ENCODE measurements at regions not wholly inside any gene's neighbourhood (a gene's known extent, or its start where the extent isn't known, plus 50 kb on each side); places are given as distances from the start of the nearest gene placed in this dataset.

- intact Hi-C loops (cut with micrococcal nuclease): no loop called here
- BruUV-seq (replicated peaks): no TSS peak
Measured at GRCh38 chr6:19638931-19639330, 198.2 kb upstream of the ID4 start.

GRCh38 chr6:19643287-19643686, 193.9 kb upstream of the ID4 start:
- Histone ChIP-seq H3K4me1 (ENCODE audit: insufficient read depth, low read length) (no peaks in the 10 kb centered on the region), H3K9me3 (ENCODE audit: low read length) (no peaks in the 10 kb centered on the region), H4K20me1 (ENCODE audit: low read length) (no peaks in the 10 kb centered on the region), H3K4me3 (ENCODE audit: low read length) (no peak overlapping the region), H3K27me3 (ENCODE audit: low read length) (no peaks in the 10 kb centered on the region), H3K9me2 (replicated peaks; ENCODE audit: low read length) (no peaks in the 10 kb centered on the region), H3K4me2 (ENCODE audit: low read length) (no peak overlapping the region), H3K79me2 (ENCODE audit: low read length) (no peaks in the 10 kb centered on the region), H3K9ac (ENCODE audit: low read length) (no peak overlapping the region), H3K36me3 (ENCODE audit: low read depth, low read length) (no peaks in the 10 kb centered on the region), H3F3A (ENCODE audit: low read length, unreplicated experiment) (no peaks in the 10 kb centered on the region), H3K27ac (ENCODE audit: low read length) (no peak overlapping the region), H2AFZ (ENCODE audit: low read length) (no peak overlapping the region)
- intact Hi-C loops (cut with micrococcal nuclease): no loop called here
- no peak for DNase-seq
- no peak for TF ChIP-seq CTCF (conservative IDR thresholded peaks at IDR 0.05; ENCODE audit: low read depth, low read length)
- no peak for TF ChIP-seq EZH2 (IDR thresholded peaks at IDR 0.05; ENCODE audit: low read length, unreplicated experiment)
- no peak for TF ChIP-seq EZH2phosphoT487 (IDR thresholded peaks at IDR 0.05; ENCODE audit: borderline replicate concordance, low read length)
- POLR2A ChIA-PET (ENCODE audit: unreplicated experiment): no interaction called here
- CTCF ChIA-PET: no interaction called here
- BruUV-seq (replicated peaks): no TSS peak
- ATAC-seq: no peak

More at GRCh38 chr6:19638931-19639330, 198.2 kb upstream of the ID4 start:
- Histone ChIP-seq H3K9me3 (ENCODE audit: low read length) (no peaks in the 10 kb centered on the region), H3K27me3 (ENCODE audit: low read length) (no peaks in the 10 kb centered on the region), H4K20me1 (ENCODE audit: low read length) (no peaks in the 10 kb centered on the region), H3K9me2 (replicated peaks; ENCODE audit: low read length) (no peaks in the 10 kb centered on the region), H2AFZ (ENCODE audit: low read length) (no peak overlapping the region), H3K9ac (ENCODE audit: low read length) (no peak overlapping the region), H3F3A (ENCODE audit: low read length, unreplicated experiment) (no peaks in the 10 kb centered on the region), H3K79me2 (ENCODE audit: low read length) (no peaks in the 10 kb centered on the region), H3K4me3 (ENCODE audit: low read length) (no peak overlapping the region), H3K36me3 (ENCODE audit: low read depth, low read length) (no peaks in the 10 kb centered on the region), H3K27ac (ENCODE audit: low read length) (no peak overlapping the region), H3K4me1 (ENCODE audit: insufficient read depth, low read length) (no peaks in the 10 kb centered on the region), H3K4me2 (ENCODE audit: low read length) (no peak overlapping the region)
- ChIA-PET CTCF (interaction anchor here (0.6 kb wide), 1 partner anchor 51 kb away, joined by 3 read pairs; no protein-coding TSS in a partner anchor), POLR2A (ENCODE audit: unreplicated experiment) (no interaction called here)
- DNase-seq: no peak
- ATAC-seq: no peak
- no peak for TF ChIP-seq EZH2phosphoT487 (IDR thresholded peaks at IDR 0.05; ENCODE audit: borderline replicate concordance, low read length)

GRCh38 chr6:19643713-19644112, 193.5 kb upstream of the ID4 start:
- Histone ChIP-seq H2AFZ (ENCODE audit: low read length) (no peak overlapping the region), H3K36me3 (ENCODE audit: low read depth, low read length) (no peaks in the 10 kb centered on the region), H3K9ac (ENCODE audit: low read length) (no peak overlapping the region), H3K27me3 (ENCODE audit: low read length) (no peaks in the 10 kb centered on the region), H3K4me3 (ENCODE audit: low read length) (no peak overlapping the region), H3K79me2 (ENCODE audit: low read length) (no peaks in the 10 kb centered on the region), H3K9me3 (ENCODE audit: low read length) (no peaks in the 10 kb centered on the region), H4K20me1 (ENCODE audit: low read length) (no peaks in the 10 kb centered on the region), H3K4me2 (ENCODE audit: low read length) (no peak overlapping the region), H3K9me2 (replicated peaks; ENCODE audit: low read length) (no peaks in the 10 kb centered on the region), H3F3A (ENCODE audit: low read length, unreplicated experiment) (no peaks in the 10 kb centered on the region), H3K27ac (ENCODE audit: low read length) (no peak overlapping the region), H3K4me1 (ENCODE audit: insufficient read depth, low read length) (no peaks in the 10 kb centered on the region)
- ChIA-PET POLR2A (ENCODE audit: unreplicated experiment) (no interaction called here), CTCF (no interaction called here)
- TF ChIP-seq CTCF (conservative IDR thresholded peaks at IDR 0.05; ENCODE audit: low read depth, low read length) (no peak), EZH2phosphoT487 (IDR thresholded peaks at IDR 0.05; ENCODE audit: borderline replicate concordance, low read length) (no peak), EZH2 (IDR thresholded peaks at IDR 0.05; ENCODE audit: low read length, unreplicated experiment) (no peak)
- BruUV-seq (replicated peaks): no TSS peak
- ATAC-seq (no peak), DNase-seq (no peak)
- intact Hi-C loops (cut with micrococcal nuclease): no loop called here

All from PC-3 (cell line).